T1000 (cell line): ENCODE measurements at regions not wholly inside any gene's neighbourhood (a gene's known extent, or its start where the extent isn't known, plus 50 kb on each side); places are given as distances from the start of the nearest gene placed in this dataset.

ENCODE experiments used
- DNase-seq: peaks from one replicate; lab custom pipeline; 2025; ENCODE audit warnings: mixed read lengths; lab: John Stamatoyannopoulos, UW

GRCh38 chr2:38203446-38203810, 127.5 kb upstream of the CYP1B1 start:
- no peak for DNase-seq

- no peak for DNase-seq
Observed at GRCh38 chr2:38202713-38203445, 126.9 kb upstream of the CYP1B1 start.

- DNase-seq: no peak
Observed at GRCh38 chr2:38201784-38202183, 125.8 kb upstream of the CYP1B1 start.

- no peak for DNase-seq
Observed at GRCh38 chr2:38200598-38200997, 124.6 kb upstream of the CYP1B1 start.

DNA sequence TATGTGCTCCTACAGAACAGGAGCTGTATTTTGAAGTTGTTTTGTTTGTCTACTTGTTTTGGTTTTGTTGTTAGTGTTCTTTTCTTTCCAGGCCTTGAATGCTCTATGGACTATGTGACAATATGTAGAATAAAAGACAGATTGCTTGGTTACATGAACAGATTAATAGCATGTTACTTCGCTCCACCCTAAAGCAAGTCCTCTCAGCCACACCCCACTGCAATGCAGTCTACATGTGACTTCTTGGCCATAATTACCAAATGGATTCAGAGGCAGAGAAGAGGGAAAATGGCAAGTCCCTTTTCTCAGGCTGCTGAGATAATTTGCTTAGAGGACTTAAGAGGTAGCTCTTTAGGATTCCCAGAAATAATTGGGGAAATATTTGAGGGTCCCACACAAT, 123.2 kb upstream of the CYP1B1 start:
- no peak for DNase-seq

DNA sequence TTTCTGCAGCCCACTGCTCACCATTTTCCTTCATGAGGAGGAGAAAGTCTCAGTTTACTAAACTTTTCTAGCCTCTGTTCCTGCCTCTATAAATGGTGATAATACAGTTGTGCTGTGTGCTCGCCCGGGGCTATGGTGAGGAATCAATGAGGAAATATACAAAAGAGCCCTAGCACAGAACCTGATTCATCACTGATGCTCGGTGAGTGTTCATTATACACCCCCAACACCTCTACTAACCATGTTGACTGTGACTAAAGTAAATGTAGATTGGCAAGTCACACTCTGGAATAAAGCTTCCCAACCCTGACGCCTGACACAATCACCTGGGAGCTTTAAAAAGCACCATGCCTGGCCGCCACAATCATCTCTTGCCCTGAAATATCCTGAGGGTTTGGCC, 118.8 kb upstream of the CYP1B1 start:
- no peak for DNase-seq

DNA sequence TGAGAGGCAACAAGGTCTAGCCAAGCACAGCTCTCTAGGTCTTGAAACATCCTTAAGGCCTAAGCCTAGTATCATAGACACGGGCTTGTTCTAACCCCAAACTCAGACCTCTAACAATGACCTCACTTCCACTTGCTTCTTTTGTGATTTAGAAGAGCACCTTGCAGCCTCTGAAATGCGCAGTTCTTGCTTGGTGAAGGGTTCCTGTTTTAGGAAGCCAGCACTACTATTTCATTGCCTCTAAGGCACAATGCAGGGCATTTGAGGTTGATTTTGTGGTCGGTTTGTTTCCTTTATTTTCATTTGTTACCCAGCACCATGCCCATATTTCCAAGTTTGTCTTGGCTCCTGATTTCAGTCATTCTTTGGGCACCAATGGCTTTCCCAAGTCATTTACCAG, 117.0 kb upstream of the CYP1B1 start:
- no peak for DNase-seq

DNA sequence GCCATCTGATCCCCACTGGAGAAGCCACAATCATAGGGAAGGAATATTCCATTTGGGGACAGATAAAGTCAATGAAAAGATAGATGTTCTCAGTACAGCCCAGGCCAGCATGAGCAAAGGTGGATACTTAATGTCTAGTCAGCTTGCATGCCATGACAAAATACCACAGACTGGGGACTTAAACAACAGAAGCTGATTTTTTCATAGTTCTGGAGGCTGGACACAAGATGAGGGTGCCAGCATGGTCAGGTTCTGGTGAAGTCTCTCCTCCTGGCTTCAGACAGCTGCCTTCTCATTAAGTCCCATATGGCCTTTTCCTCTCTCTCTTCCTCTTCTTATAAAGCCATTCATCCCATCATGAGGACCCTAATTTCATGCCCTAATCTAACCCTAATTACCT, 116.1 kb upstream of the CYP1B1 start:
- no peak for DNase-seq

- no peak for DNase-seq
Observed at GRCh38 chr2:38191516-38191915, 115.6 kb upstream of the CYP1B1 start.

GRCh38 chr2:38190542-38191218, 114.7 kb upstream of the CYP1B1 start:
- no peak for DNase-seq

DNA sequence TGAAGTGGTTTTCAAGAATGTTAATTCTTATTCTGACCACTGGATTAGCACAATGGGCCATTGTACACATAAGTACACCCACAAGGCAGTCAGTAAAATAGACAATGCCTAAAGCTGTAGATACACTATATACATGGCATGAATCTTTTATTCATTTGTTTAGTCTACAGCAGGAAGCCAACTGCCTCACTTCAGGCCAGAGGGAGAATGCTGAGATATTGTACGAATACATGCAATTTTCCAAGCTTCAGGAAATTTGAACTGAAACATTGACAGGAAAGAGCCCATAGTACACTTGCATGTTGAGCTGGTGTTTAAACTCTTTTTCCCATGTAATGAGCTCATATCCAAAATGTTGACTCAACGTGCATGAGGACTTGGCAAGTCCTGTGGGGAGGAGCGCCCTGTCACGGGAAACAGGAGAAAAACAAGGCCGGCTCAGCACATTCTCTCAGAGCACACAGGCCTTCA, 111.6 kb upstream of the CYP1B1 start:
- DNase-seq: no peak

DNA sequence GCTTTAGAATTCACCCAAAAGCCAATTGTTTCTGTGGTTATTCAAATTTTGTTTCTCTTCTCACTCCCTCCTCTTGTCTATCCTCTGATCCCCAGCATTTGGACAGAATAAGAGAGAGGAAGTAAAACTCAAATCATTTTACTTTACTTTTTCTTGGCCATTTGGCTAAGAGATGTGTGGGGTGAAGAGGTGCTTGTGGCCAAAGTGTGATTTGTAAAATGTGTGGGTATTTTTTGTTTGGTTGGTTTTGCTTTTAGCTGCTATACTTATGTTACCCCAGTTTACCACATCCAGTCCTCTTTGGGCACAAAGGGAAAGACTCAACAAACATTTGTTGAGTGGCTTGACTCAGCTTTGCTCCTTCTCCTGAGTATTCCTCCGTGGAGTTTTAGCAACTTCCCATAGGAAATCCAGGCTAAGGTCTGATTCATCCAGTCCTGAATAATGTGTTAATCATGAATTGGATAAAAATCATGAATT, 109.1 kb upstream of the CYP1B1 start:
- DNase-seq: no peak

DNA sequence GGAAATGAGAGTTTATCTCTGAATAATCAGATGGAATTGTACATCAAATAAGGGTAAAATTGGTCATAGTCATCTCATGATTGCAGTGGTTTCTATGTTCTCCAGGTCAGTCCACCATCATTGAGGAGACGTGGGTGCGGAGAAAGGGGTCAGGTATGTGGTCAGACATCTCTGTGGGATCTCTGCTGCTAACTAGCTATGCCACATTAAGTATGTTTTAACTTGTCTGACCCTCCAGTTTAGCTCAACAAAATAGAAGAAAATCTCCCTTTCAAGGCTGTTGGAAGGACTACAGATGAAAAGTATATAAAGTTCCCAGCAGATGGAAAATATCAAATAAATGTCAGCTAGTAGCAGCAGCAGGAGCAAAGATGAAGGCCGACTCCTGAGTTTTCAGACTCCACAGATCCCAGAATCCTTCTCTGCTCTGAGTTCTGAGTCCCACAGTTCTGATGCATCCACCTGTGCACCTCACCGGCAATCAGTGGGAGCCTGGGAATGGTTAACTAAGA, 106.6 kb upstream of the CYP1B1 start:
- no peak for DNase-seq

GRCh38 chr2:38181806-38182491, 106.0 kb upstream of the CYP1B1 start:
- no peak for DNase-seq

- no peak for DNase-seq
Observed at GRCh38 chr2:38180754-38181153, 104.8 kb upstream of the CYP1B1 start.

DNA sequence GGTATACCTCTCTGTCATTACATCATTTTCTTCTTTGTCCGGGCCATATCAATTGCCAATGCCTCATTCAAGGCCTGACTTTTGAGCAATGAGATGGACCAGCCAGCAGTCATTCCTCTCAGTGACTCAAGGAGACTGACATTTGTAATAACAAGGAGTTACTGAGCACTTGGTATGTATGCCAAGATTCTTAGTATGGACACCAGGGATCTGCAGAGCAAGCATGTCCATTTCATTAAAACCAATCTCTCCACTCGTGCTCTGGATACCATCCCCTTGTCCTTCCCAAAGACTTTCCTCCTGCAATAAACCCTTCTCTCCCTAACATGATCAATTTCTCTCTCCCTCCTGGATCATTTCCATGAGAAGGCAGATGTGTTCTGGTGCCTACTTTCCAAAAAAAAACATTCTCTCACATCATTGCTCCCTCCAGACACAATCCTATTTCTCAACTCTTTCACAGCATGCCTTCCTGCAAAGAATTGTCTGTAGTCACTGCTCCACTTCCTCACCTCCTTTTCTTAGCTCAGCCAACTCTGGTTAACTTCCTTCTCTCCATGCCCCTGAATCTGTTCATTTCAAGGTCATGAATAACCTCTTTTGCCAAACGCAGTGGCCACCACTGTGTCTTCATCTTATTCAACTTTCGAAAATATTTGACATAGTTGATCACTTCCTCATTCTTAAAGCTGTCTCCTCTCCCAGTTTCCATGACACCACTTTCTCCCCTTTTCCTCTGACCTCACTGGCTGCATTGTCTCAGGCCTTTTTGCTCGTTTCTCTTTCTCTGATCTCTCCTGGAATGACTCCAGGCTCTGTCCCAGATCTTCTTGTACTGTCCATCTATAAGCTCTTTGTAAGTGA, 102.8 kb upstream of the CYP1B1 start:
- DNase-seq: no peak

- DNase-seq: no peak
Observed at GRCh38 chr2:38178119-38178518, 102.2 kb upstream of the CYP1B1 start.

GRCh38 chr2:38176619-38177021, 100.7 kb upstream of the CYP1B1 start:
- DNase-seq: no peak

DNA sequence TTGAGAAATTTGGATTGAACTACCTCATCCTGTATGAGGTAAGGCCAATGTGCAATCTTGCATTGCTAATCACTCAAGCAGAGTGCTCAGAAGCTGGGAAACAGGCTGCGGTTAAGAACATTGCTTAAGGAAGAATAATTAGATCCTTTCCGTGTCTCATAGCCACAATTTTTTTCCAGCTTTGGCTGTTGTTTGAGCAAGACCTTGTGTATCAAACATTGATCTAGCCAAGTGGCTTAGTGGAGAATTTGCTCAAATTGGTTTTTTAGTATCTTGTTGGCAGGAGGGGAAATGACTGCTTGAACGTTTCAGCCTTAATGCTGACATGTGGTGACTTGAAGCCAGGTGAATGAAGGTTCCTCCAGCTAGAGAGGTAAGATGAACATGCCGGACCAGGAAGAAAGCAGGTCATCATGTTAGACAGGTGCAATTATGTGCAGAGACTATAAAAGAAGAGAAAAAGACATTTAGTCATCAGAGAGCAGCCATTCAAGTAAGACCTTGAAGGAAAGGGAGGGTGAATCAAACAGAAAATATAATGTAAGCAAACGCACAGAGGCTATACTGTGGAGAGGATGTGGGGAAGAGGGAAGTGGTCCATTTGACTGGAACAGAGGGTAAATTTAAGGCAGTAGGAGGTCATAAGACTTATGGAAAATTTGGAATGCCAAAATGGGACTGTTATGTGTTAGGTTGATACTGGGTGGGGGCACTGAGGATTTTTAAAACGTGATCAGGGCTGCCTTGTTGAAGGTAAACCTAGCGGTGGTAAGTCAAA, 98.9 kb upstream of the CYP1B1 start:
- DNase-seq: no peak

DNA sequence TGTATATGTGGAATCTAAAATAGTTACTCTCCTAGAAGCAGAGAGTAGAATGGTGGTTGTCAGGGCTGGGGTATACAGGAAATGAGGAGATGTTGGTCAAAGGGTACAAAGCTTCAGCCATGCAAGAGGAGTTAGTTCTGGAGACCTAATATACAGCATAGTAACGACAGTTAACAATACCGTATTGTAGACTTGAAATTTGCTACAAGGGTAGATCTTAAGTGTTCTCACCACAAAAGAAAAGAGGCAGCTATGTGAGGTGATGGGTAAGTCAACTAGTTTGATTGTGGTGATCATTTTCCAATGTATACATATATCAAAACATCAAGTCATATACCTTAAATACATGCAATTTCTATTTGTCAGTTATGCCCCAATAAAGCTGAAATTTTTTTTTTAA, 98.2 kb upstream of the CYP1B1 start:
- no peak for DNase-seq

DNA sequence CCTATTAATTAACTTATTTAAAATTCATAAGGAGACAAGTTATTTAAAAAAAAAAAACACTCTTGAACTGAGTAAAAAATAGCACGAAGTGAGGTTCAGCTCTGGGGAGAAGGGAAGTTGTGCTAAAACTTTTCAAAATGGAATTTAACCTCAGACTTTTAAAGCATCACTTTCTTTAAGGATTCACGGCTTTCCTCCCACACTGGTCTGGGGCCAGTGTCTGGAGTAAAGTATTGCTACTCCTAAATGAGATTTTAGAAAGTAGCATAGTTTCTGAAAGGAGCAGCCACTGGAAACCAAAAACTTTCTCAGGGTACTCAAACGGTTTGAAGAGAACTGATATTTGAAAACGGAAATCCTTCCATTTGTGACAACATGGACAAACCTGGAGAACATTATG, 97.7 kb upstream of the CYP1B1 start:
- DNase-seq: no peak
